ENCODE measurements at regions not wholly inside any gene's neighbourhood (a gene's known extent, or its start where the extent isn't known, plus 50 kb on each side); places are given as distances from the start of the nearest gene placed in this dataset.

DNA sequence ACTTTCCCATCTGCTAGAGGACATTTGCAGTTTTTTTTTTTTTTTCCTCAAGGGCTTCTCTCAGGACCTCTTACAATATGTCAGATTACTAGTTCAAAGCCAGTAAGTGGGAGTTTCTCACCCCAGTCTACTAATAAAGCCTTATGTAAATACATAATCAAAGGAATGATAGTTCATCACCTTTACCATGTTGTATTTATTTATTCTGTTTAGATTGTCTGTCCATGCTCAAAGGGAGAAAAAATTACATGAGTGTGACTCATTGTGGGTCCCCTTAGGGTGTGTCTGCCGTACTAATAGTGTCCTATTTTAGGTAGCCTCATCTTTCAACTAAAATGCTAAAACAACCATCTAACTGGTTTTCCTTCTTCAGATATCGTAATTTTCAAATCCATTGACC is 917.6 kb downstream of the EPHA3 start:
- ChIA-PET POLR2A (no interaction called here), CTCF (no interaction called here)
- ATAC-seq (ENCODE audit: poor library complexity) (no peak), DNase-seq (no peak)
- H3K4me3 ChIP-seq (ENCODE audit: low read length): no peak overlapping the region
- H3K4me1 ChIP-seq (ENCODE audit: insufficient read depth, low read length): no peaks in the 10 kb centered on the region
- no peak overlapping the region for H3K27ac Mint-ChIP-seq
- intact Hi-C loops (cut with DNase I, micrococcal nuclease): no loop called here
- H3K36me3 ChIP-seq (ENCODE audit: insufficient read depth, low read length): no peaks in the 10 kb centered on the region
- peaks cover 0 to 8% of the 10 kb centered on the region in 2 experiments for H3K9me3 ChIP-seq (ENCODE audit: control insufficient read depth in 1 of 2, insufficient read depth in 1 of 2, low read length in 2 of 2)
- no peaks in the 10 kb centered on the region for H3K27me3 ChIP-seq (ENCODE audit: control insufficient read depth in 1 of 2, insufficient read depth in 2 of 2, low read length in 2 of 2)
- no peaks in the 10 kb centered on the region for H3K27me3 Mint-ChIP-seq
- no peaks in the 10 kb centered on the region for H3K36me3 Mint-ChIP-seq (ENCODE audit: low read depth)
- no peaks in the 10 kb centered on the region for H3K4me1 Mint-ChIP-seq (ENCODE audit: low read depth)
- no peak overlapping the region for H3K27ac ChIP-seq (ENCODE audit: low read depth in 1 of 2, low read length in 2 of 2)
- H3K9me3 Mint-ChIP-seq: peaks cover 16% of the 10 kb centered on the region
- TF ChIP-seq, protein P1, sequence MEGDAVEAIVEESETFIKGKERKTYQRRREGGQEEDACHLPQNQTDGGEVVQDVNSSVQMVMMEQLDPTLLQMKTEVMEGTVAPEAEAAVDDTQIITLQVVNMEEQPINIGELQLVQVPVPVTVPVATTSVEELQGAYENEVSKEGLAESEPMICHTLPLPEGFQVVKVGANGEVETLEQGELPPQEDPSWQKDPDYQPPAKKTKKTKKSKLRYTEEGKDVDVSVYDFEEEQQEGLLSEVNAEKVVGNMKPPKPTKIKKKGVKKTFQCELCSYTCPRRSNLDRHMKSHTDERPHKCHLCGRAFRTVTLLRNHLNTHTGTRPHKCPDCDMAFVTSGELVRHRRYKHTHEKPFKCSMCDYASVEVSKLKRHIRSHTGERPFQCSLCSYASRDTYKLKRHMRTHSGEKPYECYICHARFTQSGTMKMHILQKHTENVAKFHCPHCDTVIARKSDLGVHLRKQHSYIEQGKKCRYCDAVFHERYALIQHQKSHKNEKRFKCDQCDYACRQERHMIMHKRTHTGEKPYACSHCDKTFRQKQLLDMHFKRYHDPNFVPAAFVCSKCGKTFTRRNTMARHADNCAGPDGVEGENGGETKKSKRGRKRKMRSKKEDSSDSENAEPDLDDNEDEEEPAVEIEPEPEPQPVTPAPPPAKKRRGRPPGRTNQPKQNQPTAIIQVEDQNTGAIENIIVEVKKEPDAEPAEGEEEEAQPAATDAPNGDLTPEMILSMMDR (IDR thresholded peaks at IDR 0.05): no peak
- H3K4me3 Mint-ChIP-seq: no peak overlapping the region

DNA sequence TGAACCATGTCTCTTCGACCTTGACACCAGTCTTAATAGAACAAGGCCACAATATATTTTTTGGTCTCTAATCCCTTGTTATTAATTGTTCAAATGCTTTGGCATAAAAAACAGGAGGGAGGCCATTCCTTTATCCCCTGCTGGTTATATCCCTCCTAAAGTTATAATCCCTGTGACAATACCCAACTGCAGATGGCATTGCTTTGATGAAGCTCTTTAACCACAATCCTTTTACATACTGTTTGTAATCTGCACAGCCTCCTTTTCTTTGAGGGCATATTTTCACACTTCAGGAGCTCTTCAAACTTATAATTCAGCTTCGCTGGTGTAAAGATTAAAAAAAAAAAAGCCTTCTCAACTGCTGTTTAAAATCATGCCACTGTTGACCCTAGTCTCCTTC is 919.0 kb downstream of the EPHA3 start:
- ATAC-seq (ENCODE audit: poor library complexity) (no peak), DNase-seq (no peak)
- Mint-ChIP-seq H3K27me3 (no peaks in the 10 kb centered on the region), H3K27ac (no peak overlapping the region), H3K4me3 (no peak overlapping the region), H3K4me1 (ENCODE audit: low read depth) (no peaks in the 10 kb centered on the region), H3K36me3 (ENCODE audit: low read depth) (no peaks in the 10 kb centered on the region), H3K9me3 (peaks cover 14% of the 10 kb centered on the region)
- intact Hi-C loops (cut with DNase I, micrococcal nuclease): no loop called here
- Histone ChIP-seq H3K27me3 (ENCODE audit: control insufficient read depth in 1 of 2, insufficient read depth in 2 of 2, low read length in 2 of 2) (no peaks in the 10 kb centered on the region), H3K36me3 (ENCODE audit: insufficient read depth, low read length) (no peaks in the 10 kb centered on the region), H3K4me1 (ENCODE audit: insufficient read depth, low read length) (no peaks in the 10 kb centered on the region), H3K4me3 (ENCODE audit: low read length) (no peak overlapping the region), H3K9me3 (ENCODE audit: control insufficient read depth in 1 of 2, insufficient read depth in 1 of 2, low read length in 2 of 2) (peaks cover 0 to 8% of the 10 kb centered on the region in 2 experiments), H3K27ac (ENCODE audit: low read depth in 1 of 2, low read length in 2 of 2) (no peak overlapping the region)
- TF ChIP-seq, protein P1 (IDR thresholded peaks at IDR 0.05): no peak
- CTCF ChIA-PET: no interaction called here
- POLR2A ChIA-PET: no interaction called here

DNA sequence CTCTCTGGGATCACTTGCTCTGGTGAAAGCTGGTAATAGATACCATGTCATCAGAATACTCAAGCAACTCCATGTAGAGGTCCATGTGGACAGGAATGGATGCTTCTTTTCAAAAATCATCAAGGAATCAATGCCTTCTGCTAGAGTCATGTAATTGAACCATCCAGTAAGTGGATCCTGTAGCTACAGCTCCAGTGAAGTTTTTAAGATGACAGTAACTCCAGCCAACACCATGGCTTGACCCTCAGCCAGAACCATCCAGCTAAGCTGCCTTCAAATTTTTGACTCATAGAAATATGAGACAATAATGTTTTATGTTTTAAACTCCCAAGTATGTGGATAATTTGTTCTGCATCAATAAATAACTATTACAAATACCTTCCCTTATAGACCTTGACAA is 923.7 kb downstream of the EPHA3 start:
- Mint-ChIP-seq H3K27ac (no peak overlapping the region), H3K9me3 (peaks cover 14% of the 10 kb centered on the region), H3K27me3 (no peaks in the 10 kb centered on the region), H3K4me1 (ENCODE audit: low read depth) (no peaks in the 10 kb centered on the region), H3K36me3 (ENCODE audit: low read depth) (no peaks in the 10 kb centered on the region), H3K4me3 (no peak overlapping the region)
- ATAC-seq (ENCODE audit: poor library complexity): no peak
- ChIA-PET POLR2A (no interaction called here), CTCF (no interaction called here)
- no peaks in the 10 kb centered on the region for H3K4me1 ChIP-seq (ENCODE audit: insufficient read depth, low read length)
- TF ChIP-seq, protein P1 (IDR thresholded peaks at IDR 0.05): no peak
- H3K4me3 ChIP-seq (ENCODE audit: low read length): no peak overlapping the region
- no peak for DNase-seq
- no peaks in the 10 kb centered on the region for H3K27me3 ChIP-seq (ENCODE audit: control insufficient read depth in 1 of 2, insufficient read depth in 2 of 2, low read length in 2 of 2)
- peaks cover 0 to 4% of the 10 kb centered on the region in 2 experiments for H3K9me3 ChIP-seq (ENCODE audit: control insufficient read depth in 1 of 2, insufficient read depth in 1 of 2, low read length in 2 of 2)
- no peaks in the 10 kb centered on the region for H3K36me3 ChIP-seq (ENCODE audit: insufficient read depth, low read length)
- no peak overlapping the region for H3K27ac ChIP-seq (ENCODE audit: low read depth in 1 of 2, low read length in 2 of 2)
- intact Hi-C loops (cut with DNase I, micrococcal nuclease): no loop called here
